Esophagus squamous epithelium (tissue), 5 donors: ENCODE measurements at regions not wholly inside any gene's neighbourhood (a gene's known extent, or its start where the extent isn't known, plus 50 kb on each side); places are given as distances from the start of the nearest gene placed in this dataset.
"Not testable (repeated sequence)": the region's sequence is repeated elsewhere in the genome, so short reads cannot be mapped to it uniquely, and the experiment has no call there.

Experiments
- DNase-seq: peaks from one replicate; lab custom pipeline; 2025; lab: John Stamatoyannopoulos, UW
- H3K27ac ChIP-seq, 4 donors: fragments of 200-600 bp; sonication (generic); one replicate each; pipeline ENCODE4 v1.5.1; 2016 to 2019; ENCODE audit warnings: mild to moderate bottlenecking in 1 of 4
- H3K27me3 ChIP-seq, 4 donors: fragments of 200-600 bp; sonication (generic); 1 replicate in 3 of 4; 2 replicates in 1 of 4; pipeline versions ENCODE4 v1.5.1 to v1.6.0; 2017 to 2021; ENCODE audit warnings: antibody characterized with exemption in 1 of 4
- H3K36me3 ChIP-seq, 3 donors: fragments of 200-600 bp; sonication (generic); one replicate each; pipeline ENCODE4 v1.5.1; 2016 to 2019
- H3K4me1 ChIP-seq, 3 donors: fragments of 200-600 bp; sonication (generic); one replicate each; pipeline ENCODE4 v1.5.1; 2017 to 2019
- H3K4me3 ChIP-seq, 4 donors: fragments of 200-600 bp; sonication (generic); 1 replicate in 3 of 4; 2 replicates in 1 of 4; pipeline ENCODE4 v1.5.1; 2016 to 2019; ENCODE audit warnings: mild to moderate bottlenecking in 2 of 4, moderate library complexity in 1 of 4
- H3K9me3 ChIP-seq, 3 donors: fragments of 200-600 bp; sonication (generic); one replicate each; pipeline ENCODE4 v1.5.1; 2016 to 2019
- POLR2A ChIP-seq, 4 donors: fragments of 450-650 bp; IDR thresholded peaks; one replicate each; pipeline ENCODE4 v1.6.1; 2017; ENCODE audit warnings: antibody characterized with exemption in 4 of 4, mild to moderate bottlenecking in 4 of 4, moderate library complexity in 3 of 4
- WGBS, 2 donors: methylation state at CpG; one replicate each; pipeline ENCODE4 v1.1.5; 2018; 5-methylcytosine and 5-hydroxymethylcytosine counted together
- intact Hi-C: fragments of 100-400 bp; cut with DNase I; formaldehyde crosslinking; loops from one replicate; pipeline ENCODE4 v1.15.0; 2022
- TF ChIP-seq, protein P1 (sequence below), 6 experiments: fragments of 450-650 bp in 4 of 6; fragments of 200-600 bp in 2 of 6; sonication (generic) in 2 of 6; IDR thresholded peaks; one replicate each; pipeline ENCODE4 v1.5.1; 2016 to 2019; ENCODE audit warnings: antibody characterized with exemption in 6 of 6, mild to moderate bottlenecking in 4 of 6, moderate library complexity in 4 of 6
- donor health status: DM: yes; HTN: yes; CAD: no.

- Histone ChIP-seq H3K27ac (no peak overlapping the region), H3K36me3 (no peaks in the 10 kb centered on the region), H3K27me3 (no peaks in the 10 kb centered on the region), H3K9me3 (peaks cover 0 to 10% (median 0%) of the 10 kb centered on the region in 3 donors), H3K4me3 (no peak overlapping the region), H3K4me1 (no peaks in the 10 kb centered on the region)
- no peak for DNase-seq
- TF ChIP-seq, protein P1, sequence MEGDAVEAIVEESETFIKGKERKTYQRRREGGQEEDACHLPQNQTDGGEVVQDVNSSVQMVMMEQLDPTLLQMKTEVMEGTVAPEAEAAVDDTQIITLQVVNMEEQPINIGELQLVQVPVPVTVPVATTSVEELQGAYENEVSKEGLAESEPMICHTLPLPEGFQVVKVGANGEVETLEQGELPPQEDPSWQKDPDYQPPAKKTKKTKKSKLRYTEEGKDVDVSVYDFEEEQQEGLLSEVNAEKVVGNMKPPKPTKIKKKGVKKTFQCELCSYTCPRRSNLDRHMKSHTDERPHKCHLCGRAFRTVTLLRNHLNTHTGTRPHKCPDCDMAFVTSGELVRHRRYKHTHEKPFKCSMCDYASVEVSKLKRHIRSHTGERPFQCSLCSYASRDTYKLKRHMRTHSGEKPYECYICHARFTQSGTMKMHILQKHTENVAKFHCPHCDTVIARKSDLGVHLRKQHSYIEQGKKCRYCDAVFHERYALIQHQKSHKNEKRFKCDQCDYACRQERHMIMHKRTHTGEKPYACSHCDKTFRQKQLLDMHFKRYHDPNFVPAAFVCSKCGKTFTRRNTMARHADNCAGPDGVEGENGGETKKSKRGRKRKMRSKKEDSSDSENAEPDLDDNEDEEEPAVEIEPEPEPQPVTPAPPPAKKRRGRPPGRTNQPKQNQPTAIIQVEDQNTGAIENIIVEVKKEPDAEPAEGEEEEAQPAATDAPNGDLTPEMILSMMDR (IDR thresholded peaks at IDR 0.05), result no peak
- TF ChIP-seq POLR2A (IDR thresholded peaks at IDR 0.05), result no peak
- intact Hi-C loops, result no loop called here
- 74 to 87% methylated on average over 3 of the region's 3 CpGs for WGBS, 2 donors
These were observed 79.5 kb upstream of the SOX11 start for GRCh38 chr2:5612666-5613065.

DNA sequence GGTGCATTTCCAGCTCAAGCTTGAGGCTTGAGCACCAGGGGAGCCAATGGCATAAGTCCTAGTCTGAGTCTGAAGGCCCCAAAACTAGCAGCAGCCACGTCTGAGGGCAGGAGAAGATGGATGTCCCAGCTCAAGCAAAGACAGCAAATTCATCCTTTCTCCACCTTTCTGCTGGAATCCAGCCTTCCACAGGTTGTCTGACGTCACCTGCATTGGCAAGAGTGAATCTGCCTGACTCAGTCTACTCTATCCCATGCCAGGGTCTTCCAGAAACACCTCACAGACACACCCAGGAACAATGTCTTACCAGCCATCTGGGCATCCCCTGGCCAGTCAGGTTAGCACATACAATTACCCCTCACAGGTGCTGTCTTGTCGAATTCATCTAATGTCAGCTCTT is 76.2 kb upstream of the SOX11 start:
- no peak for TF ChIP-seq POLR2A (IDR thresholded peaks at IDR 0.05)
- TF ChIP-seq, protein P1 (IDR thresholded peaks at IDR 0.05), result no peak
- Histone ChIP-seq H3K4me1 (no peaks in the 10 kb centered on the region), H3K27me3 (no peaks in the 10 kb centered on the region), H3K27ac (no peak overlapping the region), H3K36me3 (no peaks in the 10 kb centered on the region), H3K4me3 (no peak overlapping the region), H3K9me3 (no peaks in the 10 kb centered on the region)
- no peak for DNase-seq
- 45% methylated on average over 3 of the region's 3 CpGs for WGBS, 2 donors
- intact Hi-C loops, result no loop called here

- Histone ChIP-seq H3K27ac (no peak overlapping the region), H3K9me3 (no peaks in the 10 kb centered on the region), H3K27me3 (no peaks in the 10 kb centered on the region), H3K4me1 (no peaks in the 10 kb centered on the region), H3K4me3 (no peak overlapping the region), H3K36me3 (no peaks in the 10 kb centered on the region)
- WGBS, 2 donors, result 82 to 86% methylated on average over 8 of the region's 8 CpGs
- no peak for TF ChIP-seq POLR2A (IDR thresholded peaks at IDR 0.05)
- TF ChIP-seq, protein P1 (IDR thresholded peaks at IDR 0.05), result no peak
- intact Hi-C loops, result no loop called here
- no peak for DNase-seq
These were observed 74.8 kb upstream of the SOX11 start for GRCh38 chr2:5617358-5617757.

DNA sequence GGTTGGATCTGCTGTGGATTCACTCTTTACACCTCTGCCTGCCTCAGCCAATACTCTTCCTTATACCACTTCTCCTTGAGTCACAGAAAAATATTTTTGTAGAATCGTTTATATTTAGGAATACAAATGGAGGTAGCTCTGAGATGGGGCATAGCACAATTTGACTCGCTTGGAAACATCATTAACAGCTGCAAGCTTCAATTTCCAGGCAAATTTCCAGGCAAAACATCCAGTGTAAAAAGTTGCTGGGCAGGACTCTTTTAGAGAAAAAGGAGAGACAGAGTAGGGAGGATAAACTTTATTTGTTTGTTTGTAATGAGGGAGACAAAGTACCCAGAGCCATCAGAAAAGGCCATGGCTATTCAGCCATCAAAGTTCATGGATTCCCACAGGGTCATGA is 74.4 kb upstream of the SOX11 start:
- Histone ChIP-seq H3K4me1 (no peaks in the 10 kb centered on the region), H3K9me3 (no peaks in the 10 kb centered on the region), H3K36me3 (no peaks in the 10 kb centered on the region), H3K4me3 (no peak overlapping the region), H3K27ac (no peak overlapping the region), H3K27me3 (no peaks in the 10 kb centered on the region)
- no peak for DNase-seq
- intact Hi-C loops, result no loop called here
- TF ChIP-seq, protein P1 (IDR thresholded peaks at IDR 0.05), result no peak
- TF ChIP-seq POLR2A (IDR thresholded peaks at IDR 0.05), result no peak
- WGBS, 2 donors, result 27 to 42% methylated on average over 2 of the region's 2 CpGs

GRCh38 chr2:5618271-5618670 is 73.9 kb upstream of the SOX11 start:
- H3K36me3 ChIP-seq, result no peaks in the 10 kb centered on the region
- H3K9me3 ChIP-seq, result no peaks in the 10 kb centered on the region
- TF ChIP-seq, protein P1 (IDR thresholded peaks at IDR 0.05), result no peak
- TF ChIP-seq POLR2A (IDR thresholded peaks at IDR 0.05), result no peak
- intact Hi-C loops, result no loop called here
- H3K27me3 ChIP-seq, result no peaks in the 10 kb centered on the region
- H3K4me1 ChIP-seq, result no peaks in the 10 kb centered on the region
- 59 to 60% methylated on average over 4 of the region's 4 CpGs for WGBS, 2 donors
- DNase-seq, result no peak
- no peak overlapping the region for H3K27ac ChIP-seq
- H3K4me3 ChIP-seq, result no peak overlapping the region

DNA sequence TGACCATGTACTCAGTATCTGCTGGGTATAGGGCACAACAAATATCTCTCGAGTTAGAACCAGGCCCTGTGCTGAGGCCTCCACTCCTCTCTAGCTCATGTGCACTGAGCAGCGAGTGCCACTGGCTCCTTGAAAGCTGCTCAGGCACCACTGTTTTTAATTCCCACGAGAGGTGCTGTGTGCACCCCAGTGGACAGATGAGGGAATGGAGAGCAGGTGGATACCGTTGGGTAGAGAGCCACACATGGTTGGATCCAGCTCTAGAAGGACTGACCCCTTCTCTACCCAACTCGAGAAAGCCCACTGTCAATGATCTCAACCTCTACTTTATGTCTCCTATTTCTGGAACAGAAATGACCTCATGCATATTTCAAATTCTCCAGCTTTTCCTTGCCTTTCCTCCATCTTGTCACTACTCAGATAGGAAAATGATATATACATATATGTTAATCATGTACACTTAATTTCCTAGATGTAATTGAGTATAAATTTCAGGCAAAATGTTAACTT is 66.6 kb upstream of the SOX11 start:
- H3K27ac ChIP-seq, H3K27me3 ChIP-seq, H3K9me3 ChIP-seq, H3K36me3 ChIP-seq, H3K4me1 ChIP-seq, intact Hi-C loops, DNase-seq, H3K4me3 ChIP-seq: not testable (repeated sequence)
- WGBS, 2 donors, result 57 to 73% methylated on average over 5 of the region's 5 CpGs

- H3K36me3 ChIP-seq, H3K4me3 ChIP-seq, H3K27me3 ChIP-seq, H3K9me3 ChIP-seq, H3K4me1 ChIP-seq, intact Hi-C loops, DNase-seq, H3K27ac ChIP-seq: not testable (repeated sequence)
- 40% methylated on average over 3 of the region's 6 CpGs; no CpG with 5 or more reads in 1 of the 2 donors for WGBS, 2 donors
These were observed 63.7 kb upstream of the SOX11 start for GRCh38 chr2:5628484-5628883.

DNA sequence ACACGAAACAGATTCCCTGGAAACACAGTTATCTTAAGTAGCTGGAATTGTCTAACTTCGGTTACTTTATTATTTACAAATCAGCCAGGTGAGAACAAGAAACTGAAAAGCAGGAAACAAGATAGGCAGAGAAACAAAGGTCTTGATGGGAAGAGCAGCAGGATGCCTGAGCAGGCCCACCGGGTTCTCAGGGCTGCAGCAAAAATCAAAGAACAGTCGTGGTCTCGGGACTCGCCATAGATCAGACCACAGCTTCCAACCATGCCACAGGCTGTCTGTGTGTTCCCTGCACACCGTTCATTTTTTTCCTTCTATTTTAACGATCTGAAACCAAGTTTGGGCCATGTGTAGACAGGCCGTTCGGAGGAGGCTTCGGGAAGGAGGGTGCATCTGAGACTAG is 62.7 kb upstream of the SOX11 start:
- H3K4me3 ChIP-seq, H3K36me3 ChIP-seq, H3K9me3 ChIP-seq, H3K27ac ChIP-seq, H3K4me1 ChIP-seq, DNase-seq, intact Hi-C loops, H3K27me3 ChIP-seq: not testable (repeated sequence)
- 71 to 76% methylated on average over 8 to 11 of the region's 11 CpGs for WGBS, 2 donors
